ENCODE measurements at regions not wholly inside any gene's neighbourhood (a gene's known extent, or its start where the extent isn't known, plus 50 kb on each side); places are given as distances from the start of the nearest gene placed in this dataset.

DNA sequence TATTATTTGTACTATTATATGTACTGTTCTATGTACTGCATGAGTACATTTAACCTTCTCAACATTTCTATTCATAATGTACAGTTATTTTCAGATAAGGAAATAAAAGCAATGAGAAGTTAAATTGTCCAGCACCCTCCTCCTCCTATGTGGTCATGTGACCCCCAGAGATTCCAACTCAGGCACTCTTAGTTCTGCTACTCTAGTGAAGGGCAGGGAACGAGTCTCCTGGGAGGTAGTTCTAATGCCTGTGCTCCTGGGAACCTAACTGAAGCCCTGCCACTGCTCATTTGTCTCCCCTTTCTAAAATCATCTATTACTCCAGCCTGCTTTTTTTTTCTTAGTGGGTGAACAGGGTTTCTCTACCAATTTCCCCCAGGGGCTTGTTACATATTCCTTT is 105.9 kb upstream of the GPRIN3 start:
- TF ChIP-seq, protein P1, sequence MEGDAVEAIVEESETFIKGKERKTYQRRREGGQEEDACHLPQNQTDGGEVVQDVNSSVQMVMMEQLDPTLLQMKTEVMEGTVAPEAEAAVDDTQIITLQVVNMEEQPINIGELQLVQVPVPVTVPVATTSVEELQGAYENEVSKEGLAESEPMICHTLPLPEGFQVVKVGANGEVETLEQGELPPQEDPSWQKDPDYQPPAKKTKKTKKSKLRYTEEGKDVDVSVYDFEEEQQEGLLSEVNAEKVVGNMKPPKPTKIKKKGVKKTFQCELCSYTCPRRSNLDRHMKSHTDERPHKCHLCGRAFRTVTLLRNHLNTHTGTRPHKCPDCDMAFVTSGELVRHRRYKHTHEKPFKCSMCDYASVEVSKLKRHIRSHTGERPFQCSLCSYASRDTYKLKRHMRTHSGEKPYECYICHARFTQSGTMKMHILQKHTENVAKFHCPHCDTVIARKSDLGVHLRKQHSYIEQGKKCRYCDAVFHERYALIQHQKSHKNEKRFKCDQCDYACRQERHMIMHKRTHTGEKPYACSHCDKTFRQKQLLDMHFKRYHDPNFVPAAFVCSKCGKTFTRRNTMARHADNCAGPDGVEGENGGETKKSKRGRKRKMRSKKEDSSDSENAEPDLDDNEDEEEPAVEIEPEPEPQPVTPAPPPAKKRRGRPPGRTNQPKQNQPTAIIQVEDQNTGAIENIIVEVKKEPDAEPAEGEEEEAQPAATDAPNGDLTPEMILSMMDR (conservative IDR thresholded peaks at IDR 0.05): no peak
- no peak for TF ChIP-seq EZH2 (IDR thresholded peaks at IDR 0.05; ENCODE audit: low read depth)
